GM23338 (cell line): ENCODE measurements at regions not wholly inside any gene's neighbourhood (a gene's known extent, or its start where the extent isn't known, plus 50 kb on each side); places are given as distances from the start of the nearest gene placed in this dataset.

Experiments
- CREB1 ChIP-seq: fragments of 250-450 bp; sonication (Bioruptor Pico); IDR thresholded peaks from 2 replicates; pipeline ENCODE4 v1.5.0; 2020; ENCODE audit warnings: low read depth, mild to moderate bottlenecking, moderate library complexity
- ETS1 ChIP-seq: IDR thresholded peaks from 2 replicates; pipeline ENCODE4 v1.6.1; 2016; ENCODE audit warnings: antibody characterized with exemption
- EZH2 ChIP-seq: fragments of 200-600 bp; sonication (generic); IDR thresholded peaks from one replicate; pipeline ENCODE4 v1.8.0; 2017; ENCODE audit warnings: antibody characterized with exemption, mild to moderate bottlenecking, low read depth; ENCODE audit not compliant: unreplicated experiment
- EZH2phosphoT487 ChIP-seq: fragments of 200-600 bp; sonication (generic); IDR thresholded peaks from one replicate; pipeline ENCODE4 v1.8.1; 2018; ENCODE audit warnings: antibody characterized with exemption; ENCODE audit not compliant: unreplicated experiment
- JUNB ChIP-seq: IDR thresholded peaks from one replicate; pipeline ENCODE4 v1.6.1; 2016; ENCODE audit warnings: antibody characterized with exemption; ENCODE audit not compliant: unreplicated experiment
- POLR2AphosphoS5 ChIP-seq: IDR thresholded peaks from 2 replicates; pipeline ENCODE4 v1.6.1; 2016; ENCODE audit warnings: antibody characterized with exemption, low read depth
- REST ChIP-seq: IDR thresholded peaks from one replicate; pipeline ENCODE4 v1.6.1; 2018; ENCODE audit warnings: antibody characterized with exemption; ENCODE audit not compliant: unreplicated experiment
- STAT1 ChIP-seq: IDR thresholded peaks from one replicate; pipeline ENCODE4 v1.6.1; 2016; ENCODE audit warnings: antibody characterized with exemption; ENCODE audit not compliant: unreplicated experiment
- ZNF462 ChIP-seq: fragments of 250-450 bp; sonication (Bioruptor Pico); IDR thresholded peaks from 2 replicates; pipeline ENCODE4 v1.5.0; 2020; ENCODE audit warnings: mild to moderate bottlenecking, moderate library complexity
- TF ChIP-seq, protein P1 (sequence below), 2 experiments: fragments of 200-600 bp in 1 of 2; sonication (generic) in 1 of 2; conservative IDR thresholded peaks; 2 replicates each; pipeline versions ENCODE4 v1.5.1 to v1.6.1; 2016 to 2017; ENCODE audit warnings: antibody characterized with exemption in 2 of 2, low read depth in 2 of 2, mild to moderate bottlenecking in 2 of 2, moderate library complexity in 1 of 2

- TF ChIP-seq EZH2 (no peak), ZNF462 (CRISPR knock-in tag) (no peak), REST (no peak), CREB1 (CRISPR knock-in tag) (no peak), STAT1 (no peak), ETS1 (no peak), POLR2AphosphoS5 (no peak), EZH2phosphoT487 (no peak), JUNB (no peak)
- TF ChIP-seq, protein P1, sequence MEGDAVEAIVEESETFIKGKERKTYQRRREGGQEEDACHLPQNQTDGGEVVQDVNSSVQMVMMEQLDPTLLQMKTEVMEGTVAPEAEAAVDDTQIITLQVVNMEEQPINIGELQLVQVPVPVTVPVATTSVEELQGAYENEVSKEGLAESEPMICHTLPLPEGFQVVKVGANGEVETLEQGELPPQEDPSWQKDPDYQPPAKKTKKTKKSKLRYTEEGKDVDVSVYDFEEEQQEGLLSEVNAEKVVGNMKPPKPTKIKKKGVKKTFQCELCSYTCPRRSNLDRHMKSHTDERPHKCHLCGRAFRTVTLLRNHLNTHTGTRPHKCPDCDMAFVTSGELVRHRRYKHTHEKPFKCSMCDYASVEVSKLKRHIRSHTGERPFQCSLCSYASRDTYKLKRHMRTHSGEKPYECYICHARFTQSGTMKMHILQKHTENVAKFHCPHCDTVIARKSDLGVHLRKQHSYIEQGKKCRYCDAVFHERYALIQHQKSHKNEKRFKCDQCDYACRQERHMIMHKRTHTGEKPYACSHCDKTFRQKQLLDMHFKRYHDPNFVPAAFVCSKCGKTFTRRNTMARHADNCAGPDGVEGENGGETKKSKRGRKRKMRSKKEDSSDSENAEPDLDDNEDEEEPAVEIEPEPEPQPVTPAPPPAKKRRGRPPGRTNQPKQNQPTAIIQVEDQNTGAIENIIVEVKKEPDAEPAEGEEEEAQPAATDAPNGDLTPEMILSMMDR (conservative IDR thresholded peaks at IDR 0.05; ENCODE audit: low read depth in 2 of 2) = no peak
These were observed 232.6 kb upstream of the GPR26 start for GRCh38 chr10:123433539-123433938.
